T-helper 2 cell treated with Interferon-gamma antibody and Interleukin-4, amounts not matched to agents 5 μg/mL and 100 μg/mL, for 36 hours (primary cell): ENCODE measurements at regions not wholly inside any gene's neighbourhood (a gene's known extent, or its start where the extent isn't known, plus 50 kb on each side); places are given as distances from the start of the nearest gene placed in this dataset.

Experiments used
- DNase-seq: peaks from one replicate; pipeline ENCODE4 v3.0.0; 2021; ENCODE audit warnings: low spot score
- H3K27ac Mint-ChIP-seq: one replicate; pipeline ENCODE4 v1.8.0; 2021; ENCODE audit warnings: mild to moderate bottlenecking, mixed read lengths
- H3K27me3 Mint-ChIP-seq: one replicate; pipeline ENCODE4 v1.8.0; 2021; ENCODE audit warnings: low read depth, mixed read lengths
- H3K36me3 Mint-ChIP-seq: one replicate; pipeline ENCODE4 v1.8.0; 2021; ENCODE audit warnings: low read depth, mixed read lengths
- H3K4me1 Mint-ChIP-seq: one replicate; pipeline ENCODE4 v1.8.0; 2021; ENCODE audit warnings: low read depth, mixed read lengths
- H3K4me3 Mint-ChIP-seq: one replicate; pipeline ENCODE4 v1.8.0; 2022; ENCODE audit warnings: mild to moderate bottlenecking, moderate library complexity, mixed read lengths
- H3K9me3 Mint-ChIP-seq: one replicate; pipeline ENCODE4 v1.8.0; 2021; ENCODE audit warnings: mixed read lengths

DNA sequence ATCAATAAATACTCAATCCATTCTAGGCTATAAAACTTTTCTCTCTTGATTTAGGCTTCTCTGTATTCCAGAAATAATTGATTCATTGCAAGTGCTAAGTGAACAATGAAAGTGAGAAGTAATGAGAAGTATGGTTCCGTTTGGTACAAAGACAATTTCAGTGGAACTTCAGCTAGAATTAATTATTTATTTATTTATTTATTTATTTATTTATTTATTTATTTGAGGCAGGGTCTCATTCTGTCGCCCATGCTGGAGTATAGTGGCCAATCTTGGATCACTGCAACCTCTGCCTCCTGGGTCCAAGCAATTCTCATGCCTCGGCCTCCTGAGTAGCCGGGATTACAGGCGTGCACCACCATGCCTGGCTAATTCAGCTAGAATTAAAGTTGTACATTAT lies 262.1 kb downstream of the B3GLCT start:
- Mint-ChIP-seq H3K36me3 (no peaks in the 10 kb centered on the region), H3K27me3 (no peaks in the 10 kb centered on the region), H3K4me3 (no peak overlapping the region), H3K4me1 (no peaks in the 10 kb centered on the region), H3K9me3 (no peaks in the 10 kb centered on the region), H3K27ac (no peak overlapping the region)
- no peak for DNase-seq

DNA sequence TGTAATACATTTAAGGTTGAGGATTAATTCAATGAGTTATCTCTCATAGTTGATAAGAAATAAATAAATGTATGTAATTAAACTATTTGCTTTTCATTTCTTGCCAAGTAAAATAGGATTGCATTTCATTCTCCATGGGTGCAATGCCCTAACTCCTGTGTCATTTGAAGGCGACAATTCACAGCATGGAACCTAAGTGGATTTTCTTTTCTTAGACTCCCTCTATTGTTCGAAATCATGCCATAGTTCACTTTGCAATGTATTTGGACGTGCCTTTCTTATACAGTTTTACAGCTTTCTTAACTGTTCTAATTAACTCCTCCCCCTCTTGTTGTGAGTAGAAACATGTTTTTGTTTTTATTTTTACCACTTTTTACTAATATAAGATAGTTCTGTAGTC lies 263.0 kb downstream of the B3GLCT start:
- DNase-seq: no peak
- H3K4me3 Mint-ChIP-seq: no peak overlapping the region
- H3K36me3 Mint-ChIP-seq: no peaks in the 10 kb centered on the region

DNA sequence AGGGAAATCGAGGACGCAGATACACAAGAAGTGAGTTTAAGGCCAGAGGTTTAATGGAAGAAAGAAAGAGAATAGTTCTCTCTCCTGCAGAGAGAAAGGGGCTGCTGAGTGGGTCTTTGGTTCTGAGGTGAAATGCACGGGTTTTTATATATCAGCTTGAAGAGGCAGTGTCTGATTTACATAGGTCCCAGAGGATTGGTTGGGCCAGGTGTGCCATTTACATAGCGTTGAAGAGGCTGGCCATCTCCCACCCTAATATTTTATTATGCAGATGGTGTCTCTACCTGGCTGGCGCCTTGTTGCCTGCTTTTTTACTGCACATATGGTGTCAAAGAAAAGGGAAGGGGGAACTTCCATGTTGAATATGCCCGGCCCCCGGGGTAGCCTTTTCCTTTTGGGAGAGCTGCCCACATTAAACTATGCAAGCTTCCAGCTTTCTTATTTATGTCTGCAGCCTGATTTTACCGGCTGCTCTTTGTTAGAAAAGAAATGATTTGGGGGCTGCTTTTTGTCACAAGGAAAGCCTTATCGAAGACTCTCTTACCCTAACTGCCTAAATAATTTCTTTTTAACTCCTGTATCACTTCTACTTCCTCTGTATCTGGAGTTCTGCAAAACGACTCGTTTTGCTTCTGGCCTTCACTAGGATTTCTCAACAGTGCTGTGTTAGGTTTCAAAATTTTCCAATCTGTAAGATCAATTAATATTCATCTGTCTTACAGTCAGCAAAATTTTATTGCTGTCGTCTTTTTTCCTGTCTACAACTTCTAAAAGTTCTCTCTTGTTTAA lies 268.5 kb downstream of the B3GLCT start:
- no peak for DNase-seq
- H3K36me3 Mint-ChIP-seq: no peaks in the 10 kb centered on the region
- H3K4me3 Mint-ChIP-seq: no peak overlapping the region
- no peaks in the 10 kb centered on the region for H3K9me3 Mint-ChIP-seq
- no peaks in the 10 kb centered on the region for H3K27me3 Mint-ChIP-seq
- H3K27ac Mint-ChIP-seq: no peak overlapping the region
- no peaks in the 10 kb centered on the region for H3K4me1 Mint-ChIP-seq

More for the DNA sequence above, 263.0 kb downstream of the B3GLCT start:
- Mint-ChIP-seq H3K27ac (no peak overlapping the region), H3K27me3 (no peaks in the 10 kb centered on the region), H3K9me3 (no peaks in the 10 kb centered on the region), H3K4me1 (no peaks in the 10 kb centered on the region)

DNA sequence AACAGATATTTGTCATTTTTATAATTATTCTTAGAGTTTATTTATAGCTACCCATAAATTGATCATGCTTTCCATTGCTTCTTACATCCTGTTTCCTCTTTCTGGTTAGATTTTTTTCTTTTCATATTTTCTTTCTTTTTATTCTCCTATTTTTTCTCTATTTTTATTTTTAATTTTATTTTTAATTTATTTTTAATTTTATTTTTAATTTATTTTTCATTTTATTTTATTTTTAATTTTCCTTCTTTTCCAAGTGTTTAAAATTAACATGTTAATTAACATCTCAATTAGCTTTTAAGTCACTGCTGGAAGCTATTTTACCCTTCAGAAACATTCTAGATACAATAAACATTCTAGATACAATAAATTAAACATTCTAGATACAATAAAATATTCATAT lies 269.6 kb downstream of the B3GLCT start:
- H3K4me3 Mint-ChIP-seq: no peak overlapping the region
- DNase-seq: no peak
- no peaks in the 10 kb centered on the region for H3K9me3 Mint-ChIP-seq
- H3K27ac Mint-ChIP-seq: no peak overlapping the region
- H3K36me3 Mint-ChIP-seq: no peaks in the 10 kb centered on the region
- no peaks in the 10 kb centered on the region for H3K4me1 Mint-ChIP-seq
- H3K27me3 Mint-ChIP-seq: no peaks in the 10 kb centered on the region

DNA sequence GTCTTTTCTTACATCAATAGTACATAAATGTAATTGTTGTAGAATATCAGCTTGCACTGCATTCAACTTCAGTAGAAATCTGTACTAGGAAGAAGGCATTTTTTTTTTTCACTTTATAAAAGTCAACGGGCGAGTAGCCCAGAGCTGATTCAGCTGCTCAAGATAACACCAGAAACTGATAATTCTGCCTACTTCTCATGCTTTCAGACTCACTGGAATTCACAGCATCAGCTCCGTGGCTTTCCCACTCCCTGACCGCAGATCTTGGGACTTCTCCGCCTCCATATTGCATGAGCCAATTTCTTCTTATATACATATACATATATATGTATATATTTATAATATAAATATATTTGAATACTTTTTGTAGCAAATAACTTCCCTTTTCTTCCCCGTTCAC lies 263.1 kb upstream of the RXFP2 start:
- Mint-ChIP-seq H3K4me3 (no peak overlapping the region), H3K27me3 (no peaks in the 10 kb centered on the region), H3K9me3 (no peaks in the 10 kb centered on the region), H3K36me3 (no peaks in the 10 kb centered on the region), H3K4me1 (no peaks in the 10 kb centered on the region), H3K27ac (no peak overlapping the region)
- no peak for DNase-seq

DNA sequence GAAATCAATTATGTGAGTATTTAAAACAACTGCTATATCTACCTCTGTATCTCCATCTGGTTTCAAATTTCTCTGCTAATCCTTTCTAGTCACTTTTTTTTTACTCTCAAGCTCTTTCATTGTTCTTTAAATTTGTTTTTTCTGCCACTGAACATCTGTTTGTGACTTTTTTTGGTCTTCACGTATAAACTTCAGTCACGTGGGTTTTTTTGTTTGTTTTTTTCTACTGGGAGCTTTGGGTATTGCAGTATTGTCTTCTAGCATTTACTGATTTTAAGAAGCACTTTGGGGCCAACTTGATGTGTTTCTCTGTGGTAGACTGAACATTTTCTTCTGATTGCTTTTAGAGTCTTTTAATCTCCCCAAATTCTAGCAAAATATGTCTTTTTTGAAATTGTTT lies 262.6 kb upstream of the RXFP2 start:
- no peaks in the 10 kb centered on the region for H3K36me3 Mint-ChIP-seq
- no peaks in the 10 kb centered on the region for H3K4me1 Mint-ChIP-seq
- no peak for DNase-seq

DNA sequence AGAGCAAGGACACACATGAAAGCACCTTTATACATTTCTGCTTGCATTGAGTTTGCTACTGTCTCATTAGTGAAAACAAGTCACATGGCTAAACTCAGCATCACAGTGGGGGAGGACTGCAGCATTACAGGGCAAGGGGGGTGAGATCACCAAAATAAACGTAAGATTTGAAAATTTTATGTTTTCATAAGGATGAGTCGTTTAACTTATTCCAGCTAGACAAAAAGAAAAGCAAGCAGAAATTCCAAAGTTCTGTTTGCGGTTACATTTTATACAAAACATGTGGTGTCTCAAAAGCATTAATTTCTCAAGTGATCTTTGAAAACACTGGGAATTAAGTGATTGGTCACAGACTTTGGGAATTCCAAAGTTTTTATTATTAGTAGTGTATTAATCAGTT lies 261.4 kb upstream of the RXFP2 start:
- no peak for DNase-seq

More for the DNA sequence above, 262.6 kb upstream of the RXFP2 start:
- H3K27me3 Mint-ChIP-seq: no peaks in the 10 kb centered on the region
- no peak overlapping the region for H3K27ac Mint-ChIP-seq
- H3K4me3 Mint-ChIP-seq: no peak overlapping the region
- H3K9me3 Mint-ChIP-seq: no peaks in the 10 kb centered on the region

DNA sequence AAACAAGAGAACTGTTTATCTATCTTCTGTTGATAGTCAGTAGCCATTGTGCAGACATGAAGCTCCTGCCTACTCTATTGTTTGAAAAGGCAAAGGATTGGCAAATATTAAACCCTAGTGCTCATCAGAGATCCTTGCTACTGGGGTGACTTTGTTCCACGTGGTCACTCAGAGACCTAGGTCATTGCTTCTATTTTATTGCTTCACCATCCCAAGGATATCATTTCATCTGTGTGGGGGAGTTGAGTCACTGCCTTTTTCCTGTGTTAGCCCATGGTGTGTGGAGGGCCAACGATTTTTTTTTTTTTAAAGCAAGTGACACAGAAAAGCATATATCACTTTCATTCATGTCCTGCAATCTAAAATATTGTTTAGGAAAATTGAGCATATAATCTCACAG lies 254.1 kb upstream of the RXFP2 start:
- H3K4me3 Mint-ChIP-seq: no peak overlapping the region
- no peak for DNase-seq
- no peaks in the 10 kb centered on the region for H3K27me3 Mint-ChIP-seq
- H3K9me3 Mint-ChIP-seq: no peaks in the 10 kb centered on the region
- H3K4me1 Mint-ChIP-seq: no peaks in the 10 kb centered on the region
- no peak overlapping the region for H3K27ac Mint-ChIP-seq
- H3K36me3 Mint-ChIP-seq: no peaks in the 10 kb centered on the region

More for the DNA sequence above, 261.4 kb upstream of the RXFP2 start:
- H3K27me3 Mint-ChIP-seq: no peaks in the 10 kb centered on the region
- H3K27ac Mint-ChIP-seq: no peak overlapping the region
- no peaks in the 10 kb centered on the region for H3K4me1 Mint-ChIP-seq
- no peak overlapping the region for H3K4me3 Mint-ChIP-seq
- no peaks in the 10 kb centered on the region for H3K36me3 Mint-ChIP-seq
- no peaks in the 10 kb centered on the region for H3K9me3 Mint-ChIP-seq

DNA sequence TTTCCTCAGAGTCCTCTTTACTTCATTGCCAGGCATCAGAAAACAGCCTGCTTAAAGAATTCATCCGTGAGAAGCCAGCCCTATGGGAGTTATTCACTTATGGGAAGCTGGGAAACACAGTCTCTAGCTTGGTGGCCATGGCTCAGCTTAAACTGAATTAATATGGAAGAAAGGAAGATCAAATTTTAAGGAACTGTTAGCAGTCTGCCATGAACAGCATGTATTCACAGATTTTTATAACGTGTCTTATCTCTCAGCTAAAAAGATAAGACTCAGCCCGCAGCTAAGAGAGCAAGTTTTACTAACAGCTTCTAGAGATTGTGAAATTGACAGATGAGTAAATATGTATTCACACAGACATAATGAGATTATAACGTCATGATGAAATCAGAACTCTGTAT lies 253.7 kb upstream of the RXFP2 start:
- Mint-ChIP-seq H3K36me3 (no peaks in the 10 kb centered on the region), H3K9me3 (no peaks in the 10 kb centered on the region), H3K4me1 (no peaks in the 10 kb centered on the region), H3K27ac (no peak overlapping the region), H3K27me3 (no peaks in the 10 kb centered on the region), H3K4me3 (no peak overlapping the region)
- DNase-seq: no peak

DNA sequence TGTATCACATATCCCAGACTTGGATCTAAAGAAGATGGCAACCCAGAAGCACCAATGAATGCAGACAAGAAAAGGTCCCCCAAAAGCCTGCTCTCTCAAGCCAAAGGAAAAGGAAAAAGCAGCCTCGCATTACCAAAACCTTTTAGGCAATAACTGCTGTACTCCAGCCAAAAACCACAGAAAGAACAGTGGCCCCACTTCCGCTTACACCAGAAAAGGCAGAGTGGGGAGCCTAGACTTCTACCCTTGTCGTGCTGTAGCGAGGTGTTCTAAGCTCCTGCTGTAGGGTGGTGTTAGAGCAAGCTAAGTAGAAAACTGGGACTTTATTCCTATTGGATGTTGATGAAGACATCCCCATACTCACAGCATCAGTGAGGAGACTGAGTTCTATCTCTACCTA lies 244.0 kb upstream of the RXFP2 start:
- Mint-ChIP-seq H3K4me1 (no peaks in the 10 kb centered on the region), H3K9me3 (peaks cover 18% of the 10 kb centered on the region), H3K27me3 (no peaks in the 10 kb centered on the region), H3K27ac (no peak overlapping the region), H3K4me3 (no peak overlapping the region), H3K36me3 (no peaks in the 10 kb centered on the region)
- no peak for DNase-seq

DNA sequence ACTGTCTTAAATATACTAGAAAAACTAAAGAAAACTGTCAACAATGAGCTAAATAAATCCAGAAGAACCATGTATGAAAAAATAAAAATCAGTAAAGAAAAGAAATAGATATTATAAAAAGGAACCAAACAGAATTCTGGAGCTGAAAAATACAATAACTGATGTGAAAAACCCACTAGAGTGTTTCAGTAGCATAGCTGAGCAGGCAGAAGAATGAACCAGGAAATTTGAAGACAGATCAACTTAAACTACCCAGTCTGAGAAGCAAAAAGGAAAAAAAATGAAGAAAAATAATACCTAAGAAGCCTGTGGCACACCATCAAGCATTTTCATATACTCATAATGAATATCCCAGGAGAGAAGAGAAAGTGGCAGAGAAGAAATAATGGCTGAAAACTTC lies 240.1 kb upstream of the RXFP2 start:
- Mint-ChIP-seq H3K27me3 (no peaks in the 10 kb centered on the region), H3K36me3 (no peaks in the 10 kb centered on the region), H3K4me1 (no peaks in the 10 kb centered on the region), H3K27ac (no peak overlapping the region), H3K4me3 (no peak overlapping the region), H3K9me3 (peaks cover 22% of the 10 kb centered on the region)
- no peak for DNase-seq

DNA sequence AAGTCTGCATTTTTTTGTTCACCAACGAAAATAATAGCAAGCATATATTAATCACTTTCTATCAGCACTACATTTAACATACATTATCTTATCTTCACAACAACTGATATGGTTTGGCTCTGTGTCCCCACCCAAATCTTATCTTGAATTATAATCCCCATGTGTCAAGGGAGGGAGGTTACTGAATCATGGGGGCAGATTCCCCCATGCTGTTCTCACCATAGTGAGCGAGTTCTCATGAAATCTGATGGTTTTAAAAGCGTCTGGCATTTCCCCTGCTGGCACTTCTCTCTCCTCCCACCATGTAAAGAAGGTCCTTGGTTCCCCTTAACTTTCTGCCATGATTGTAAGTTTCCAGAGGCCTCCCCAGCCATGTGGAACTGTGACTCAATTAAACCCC lies 235.7 kb upstream of the RXFP2 start:
- H3K4me1 Mint-ChIP-seq: no peaks in the 10 kb centered on the region
- no peak for DNase-seq
- peaks cover 12% of the 10 kb centered on the region for H3K9me3 Mint-ChIP-seq
- no peak overlapping the region for H3K4me3 Mint-ChIP-seq
- no peaks in the 10 kb centered on the region for H3K36me3 Mint-ChIP-seq
- no peak overlapping the region for H3K27ac Mint-ChIP-seq
- no peaks in the 10 kb centered on the region for H3K27me3 Mint-ChIP-seq

DNA sequence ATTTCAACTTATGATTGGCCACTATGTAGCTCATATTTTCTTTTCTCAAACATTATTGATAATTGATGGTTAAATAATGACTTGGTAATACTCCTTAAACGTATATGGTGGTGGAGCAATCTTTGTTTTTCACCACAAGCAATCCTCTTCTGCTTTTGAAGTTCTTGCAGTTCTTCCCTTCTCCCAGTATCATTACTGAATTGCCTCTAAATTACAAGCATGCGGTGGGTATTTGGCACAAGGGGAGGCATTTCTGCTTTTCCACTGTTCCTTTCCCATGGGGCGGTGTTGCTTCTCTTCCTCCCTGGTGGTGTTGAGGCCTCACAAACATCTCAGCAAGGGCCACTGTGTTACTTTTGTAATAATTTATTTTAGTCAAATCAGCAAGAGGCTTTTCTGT lies 234.4 kb upstream of the RXFP2 start:
- H3K36me3 Mint-ChIP-seq: no peaks in the 10 kb centered on the region
- peaks cover 4% of the 10 kb centered on the region for H3K9me3 Mint-ChIP-seq
- no peak overlapping the region for H3K4me3 Mint-ChIP-seq
- H3K27ac Mint-ChIP-seq: no peak overlapping the region
- DNase-seq: no peak
- no peaks in the 10 kb centered on the region for H3K27me3 Mint-ChIP-seq
- no peaks in the 10 kb centered on the region for H3K4me1 Mint-ChIP-seq

DNA sequence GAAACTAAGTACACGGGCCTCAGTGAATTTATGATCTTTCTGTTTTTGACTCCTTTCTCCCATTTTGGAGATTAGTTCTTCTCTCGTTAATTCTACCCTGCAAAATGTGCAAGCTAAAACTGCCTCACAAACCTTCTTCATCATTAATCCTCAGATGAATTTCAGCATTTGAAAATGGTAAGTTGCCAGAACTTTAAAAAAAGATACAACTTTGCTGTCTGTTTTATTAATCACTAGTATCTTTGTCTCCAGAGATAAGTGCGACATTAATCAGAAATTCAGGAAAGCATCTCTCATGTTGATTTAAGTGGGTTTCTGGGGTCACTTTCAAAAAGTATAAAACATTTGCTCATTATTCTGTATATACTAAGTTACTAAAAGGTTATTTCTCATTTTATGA lies 227.0 kb upstream of the RXFP2 start:
- Mint-ChIP-seq H3K27ac (no peak overlapping the region), H3K9me3 (no peaks in the 10 kb centered on the region), H3K27me3 (no peaks in the 10 kb centered on the region), H3K4me1 (no peaks in the 10 kb centered on the region), H3K36me3 (no peaks in the 10 kb centered on the region), H3K4me3 (no peak overlapping the region)
- DNase-seq: no peak

DNA sequence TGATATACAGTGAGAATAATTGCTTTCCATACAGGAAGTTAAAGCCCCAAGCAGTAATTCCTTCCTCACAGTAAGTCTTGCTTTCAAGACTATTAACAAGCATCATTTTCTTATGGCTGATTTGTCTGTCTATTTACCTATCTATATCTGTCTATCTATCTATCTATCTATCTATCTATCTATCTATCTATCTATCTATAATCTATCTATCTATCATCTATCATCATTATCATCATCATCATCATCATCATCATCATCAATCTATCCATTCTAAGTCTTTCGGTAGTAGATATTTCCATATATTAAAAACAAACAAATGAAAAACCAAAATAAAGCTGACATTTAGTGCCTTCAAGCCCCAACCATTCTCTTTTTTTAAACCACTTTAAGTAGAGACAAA lies 224.4 kb upstream of the RXFP2 start:
- no peaks in the 10 kb centered on the region for H3K36me3 Mint-ChIP-seq
- no peaks in the 10 kb centered on the region for H3K9me3 Mint-ChIP-seq
- no peak for DNase-seq
- no peaks in the 10 kb centered on the region for H3K27me3 Mint-ChIP-seq
- no peaks in the 10 kb centered on the region for H3K4me1 Mint-ChIP-seq
- H3K27ac Mint-ChIP-seq: no peak overlapping the region
- H3K4me3 Mint-ChIP-seq: no peak overlapping the region
